GM19240 (cell line): ENCODE measurements at regions not wholly inside any gene's neighbourhood (a gene's known extent, or its start where the extent isn't known, plus 50 kb on each side); places are given as distances from the start of the nearest gene placed in this dataset.
A peak's percentile ranks its signal among the peaks of the same experiment; 100 is the strongest.

ENCODE experiments used
- DNase-seq: peaks from one replicate; pipeline ENCODE4 v3.0.0; 2011; ENCODE audit warnings: low spot score; ENCODE audit not compliant: insufficient read length

- no peak for DNase-seq
These were observed 134.1 kb upstream of the CITED2 start for GRCh38 chr6:139508576-139508975.

DNA sequence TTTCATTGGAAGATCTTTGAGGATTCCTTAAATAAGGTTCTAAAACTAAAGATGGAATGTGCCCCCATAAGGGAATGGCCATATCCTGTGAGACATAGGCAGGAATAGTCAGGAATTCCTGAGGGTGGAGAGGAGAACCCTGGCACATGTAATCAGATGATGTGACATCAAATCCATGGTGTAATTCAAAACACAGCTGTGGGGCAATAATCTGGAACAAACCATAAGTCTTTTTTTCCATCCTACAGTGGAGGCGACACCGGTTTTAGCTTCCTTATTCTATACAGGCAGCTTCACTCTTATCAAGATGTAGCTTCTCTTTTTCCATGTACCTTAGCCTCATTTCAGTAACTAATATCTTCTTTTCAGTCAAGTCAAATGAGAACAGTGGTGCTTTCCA, 133.6 kb upstream of the CITED2 start:
- DNase-seq: no peak

DNA sequence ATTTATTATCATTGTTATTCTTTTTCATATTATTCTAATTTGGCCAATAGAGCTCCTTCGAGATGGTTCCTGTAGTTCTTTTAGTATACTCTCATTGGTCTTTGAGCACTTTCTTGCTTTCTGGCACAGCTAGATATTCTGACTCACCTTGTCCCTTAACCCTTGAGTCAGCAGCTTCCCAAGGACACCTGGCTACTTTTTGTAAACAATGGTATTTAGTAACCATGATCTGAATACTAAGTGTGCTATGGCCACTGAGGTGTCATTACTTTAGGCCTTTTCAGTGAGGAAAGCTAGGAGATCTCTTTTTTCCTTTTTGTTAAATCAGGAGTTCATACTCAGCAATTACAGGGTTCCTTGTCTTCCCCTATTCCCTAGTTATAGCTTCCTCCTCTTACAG, 126.5 kb upstream of the CITED2 start:
- no peak for DNase-seq

GRCh38 chr6:139498715-139499114, 124.3 kb upstream of the CITED2 start:
- no peak for DNase-seq

DNA sequence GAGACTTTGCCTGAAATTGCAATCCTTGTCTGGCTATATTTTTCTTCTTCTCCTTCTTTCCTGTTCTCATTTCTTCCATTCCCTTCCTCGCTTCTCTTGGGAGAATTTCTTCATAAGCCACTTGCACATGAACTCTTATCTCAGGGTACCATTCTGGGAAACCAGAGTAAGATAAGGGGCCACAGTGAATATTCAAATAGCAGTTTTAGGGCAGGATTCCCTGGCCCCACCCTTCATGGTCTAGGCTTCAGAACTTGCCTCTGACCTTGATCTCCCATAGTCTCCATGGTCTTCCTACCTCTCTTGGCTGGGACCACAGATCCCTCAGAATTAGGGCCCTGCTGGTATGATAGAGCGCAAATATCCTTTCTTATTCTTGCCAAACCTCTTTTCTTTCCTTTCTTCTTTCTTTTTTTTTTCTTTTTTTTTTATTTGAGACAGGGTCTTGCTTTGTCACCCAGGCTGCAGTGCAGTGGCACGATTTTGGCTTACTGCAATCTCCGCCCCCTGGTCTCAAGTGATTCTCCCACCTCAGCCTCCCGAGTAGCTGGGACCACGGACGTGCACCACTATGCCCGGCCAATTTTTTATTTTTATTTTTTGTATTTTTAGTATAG, 123.0 kb upstream of the CITED2 start:
- DNase-seq: no peak

GRCh38 chr6:139496654-139497344, 122.4 kb upstream of the CITED2 start:
- no peak for DNase-seq

- DNase-seq: no peak
These were observed 120.0 kb upstream of the CITED2 start for GRCh38 chr6:139494376-139494990.

DNA sequence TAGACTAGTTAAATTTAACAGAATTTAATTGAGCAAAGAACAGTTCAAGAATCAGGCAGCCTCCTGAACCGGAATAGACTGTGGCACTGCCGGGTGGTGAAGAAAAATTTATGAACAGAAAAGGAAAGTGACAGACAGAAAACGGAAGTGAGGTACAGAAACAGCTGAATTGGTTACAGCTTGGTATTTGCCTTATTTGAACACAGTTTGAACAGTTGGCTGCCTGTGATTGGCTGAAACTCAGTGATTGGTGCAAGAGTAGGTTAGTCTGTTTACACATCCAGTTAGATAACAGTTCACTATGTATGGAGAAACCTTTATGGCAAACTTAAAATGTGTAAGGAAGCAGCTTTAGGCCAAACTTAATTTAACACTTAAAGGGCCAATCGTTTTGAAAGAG, 116.0 kb upstream of the CITED2 start:
- no peak for DNase-seq

DNA sequence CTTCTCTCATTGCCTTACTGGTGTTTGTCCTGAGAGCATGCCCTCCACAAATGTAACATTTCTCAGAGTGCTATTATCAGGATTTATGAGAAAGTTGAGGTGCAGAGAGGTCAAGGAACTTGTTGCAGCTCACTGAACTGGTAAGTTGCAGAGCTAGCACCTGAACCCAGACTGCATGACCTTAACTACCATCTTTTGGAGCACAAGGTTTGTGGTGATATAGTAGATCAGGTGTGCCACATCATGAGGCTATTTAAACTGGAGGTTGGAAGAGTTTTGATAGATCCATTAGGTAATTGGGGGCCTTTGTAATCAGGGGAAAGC, 112.0 kb upstream of the CITED2 start:
- DNase-seq: no peak

- DNase-seq: no peak
These were observed 111.5 kb upstream of the CITED2 start for GRCh38 chr6:139485742-139486475.

DNA sequence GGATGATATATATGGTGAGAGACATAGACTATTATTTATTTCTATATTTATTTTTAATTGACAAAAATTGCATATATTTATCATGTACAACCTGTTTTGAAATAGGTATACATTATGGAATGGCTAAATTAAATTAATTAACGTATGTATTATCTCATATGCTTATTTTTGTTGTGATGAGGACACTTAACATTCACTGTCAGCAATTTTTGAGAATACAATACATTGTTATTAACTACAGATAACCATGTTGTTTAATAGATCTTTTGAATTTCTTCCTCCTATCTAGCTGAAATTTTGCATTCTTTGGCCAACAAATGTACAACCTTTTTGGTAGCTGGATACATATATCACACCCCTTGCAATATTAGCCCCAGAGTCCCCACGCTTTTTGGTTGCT, 110.7 kb upstream of the CITED2 start:
- DNase-seq: no peak

GRCh38 chr6:139483079-139483478, 108.6 kb upstream of the CITED2 start:
- DNase-seq: no peak

GRCh38 chr6:139482287-139482686, 107.8 kb upstream of the CITED2 start:
- DNase-seq: no peak

DNA sequence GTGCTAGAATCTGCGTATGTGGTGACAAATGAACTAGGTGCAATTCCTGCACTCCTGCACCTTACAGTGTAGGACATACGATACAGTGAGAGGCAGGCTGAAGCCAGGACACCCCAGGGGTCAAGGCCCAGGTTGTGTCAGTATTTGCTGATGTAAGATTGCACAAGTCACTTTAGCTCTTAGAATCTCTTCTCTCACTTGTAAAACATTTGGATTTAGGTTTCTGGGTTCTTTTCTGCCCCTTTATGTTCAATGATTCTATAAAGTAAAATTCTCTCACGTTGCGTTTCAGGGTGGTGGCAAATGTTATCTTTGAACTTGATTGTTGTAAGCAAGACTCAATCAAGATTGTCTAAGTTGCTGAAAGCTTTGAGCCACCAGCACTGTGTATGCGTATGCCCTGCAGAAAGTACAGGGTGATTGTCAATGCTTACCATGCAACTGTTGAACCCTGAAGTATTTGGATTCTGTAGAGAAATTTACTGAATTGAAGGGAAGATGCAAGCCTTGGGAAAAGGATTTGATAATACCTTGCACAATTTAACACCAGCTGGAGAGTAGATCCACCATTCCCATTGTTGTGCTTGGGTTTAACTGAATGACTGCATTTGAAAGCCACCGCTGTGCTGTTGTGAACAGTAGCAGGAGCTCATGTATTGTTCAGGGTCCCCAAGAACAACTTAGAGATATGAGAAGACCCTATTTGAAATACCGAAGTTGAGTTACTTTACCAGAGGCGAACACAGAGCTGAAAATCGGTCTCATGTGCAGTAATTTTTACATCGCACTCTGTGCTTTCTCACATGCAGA, 106.1 kb upstream of the CITED2 start:
- no peak for DNase-seq

DNA sequence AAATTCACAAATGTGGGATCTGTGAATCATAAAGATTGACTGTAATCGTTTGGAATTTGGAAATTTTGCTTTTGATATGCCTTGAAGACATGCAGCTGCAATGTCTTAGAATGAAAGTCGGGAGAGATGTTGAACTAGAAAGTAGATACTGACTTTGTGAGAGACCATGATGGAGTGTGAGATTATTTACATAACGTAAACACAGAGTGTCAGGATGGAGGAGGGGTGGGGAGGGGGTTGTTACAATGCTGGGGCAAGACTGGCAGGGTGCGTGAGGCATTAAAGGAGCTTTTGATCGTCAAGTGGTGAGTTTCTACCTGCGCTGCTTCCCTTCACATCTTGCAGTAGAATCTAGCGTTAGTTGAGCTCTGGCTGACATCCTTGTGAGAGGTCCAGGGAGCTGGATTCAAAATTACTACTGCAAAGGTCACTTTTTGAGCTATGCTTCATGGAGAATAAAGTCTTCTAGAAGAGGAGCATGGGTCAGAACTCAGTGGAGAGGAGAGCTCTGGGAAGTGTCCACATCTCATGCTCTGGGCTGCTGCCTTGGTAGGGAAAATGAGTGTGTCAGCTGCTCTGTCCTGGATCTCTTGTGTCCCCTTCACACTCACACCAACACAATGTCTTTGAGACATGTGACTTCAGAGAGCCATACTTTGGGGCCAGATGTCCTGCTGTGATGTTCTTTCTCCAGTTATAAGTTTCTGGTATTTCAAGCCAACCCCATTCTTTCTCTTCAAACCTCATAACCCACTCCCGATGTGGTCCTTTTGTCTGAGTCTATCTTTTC, 105.2 kb upstream of the CITED2 start:
- no peak for DNase-seq

- DNase-seq: no peak
These were observed 101.2 kb upstream of the CITED2 start for GRCh38 chr6:139475646-139476045.

DNA sequence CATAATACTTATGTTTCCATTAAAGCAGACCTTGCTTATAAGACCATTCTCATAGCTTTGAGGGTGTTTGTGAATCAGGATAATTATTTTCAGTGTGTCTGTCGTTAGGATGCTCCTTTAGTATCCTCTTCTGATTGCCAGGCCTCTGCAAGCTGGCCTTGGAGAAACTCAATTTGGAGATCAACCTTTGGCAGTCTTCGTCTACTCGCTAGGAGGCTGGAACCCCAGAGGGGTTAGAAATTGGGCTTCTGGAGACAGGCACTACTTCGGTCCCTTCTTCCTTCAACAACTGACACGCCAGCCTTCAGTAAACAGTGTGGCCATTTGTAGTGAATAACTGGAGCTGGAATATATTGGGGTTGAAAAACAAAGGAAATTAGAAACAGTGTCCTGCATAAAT, 100.8 kb upstream of the CITED2 start:
- DNase-seq: no peak

- peak; percentile 10 for DNase-seq
These were observed 100.0 kb upstream of the CITED2 start for GRCh38 chr6:139474145-139475108.

GRCh38 chr6:139473731-139474130, 99.3 kb upstream of the CITED2 start:
- no peak for DNase-seq
